D721Med (cell line): ENCODE measurements at regions not wholly inside any gene's neighbourhood (a gene's known extent, or its start where the extent isn't known, plus 50 kb on each side); places are given as distances from the start of the nearest gene placed in this dataset.

Source experiments
- DNase-seq: peaks from one replicate; pipeline ENCODE4 v3.0.0; 2011; ENCODE audit warnings: low spot score; ENCODE audit not compliant: insufficient read length
- FAIRE-seq: peaks from 2 replicates; lab custom pipeline; 2011; peaks lifted over from hg19 to GRCh38; lab: Jason Lieb, UNC
- CTCF ChIP-seq: IDR thresholded peaks from 2 replicates; pipeline ENCODE4 v1.5.1; 2012; ENCODE audit warnings: mild to moderate bottlenecking, control low read depth; ENCODE audit not compliant: insufficient read depth; ENCODE audit errors: missing control alignments

GRCh38 chr2:67462738-67463496 is 65.8 kb downstream of the ETAA1 start:
- FAIRE-seq (no peak), DNase-seq (no peak)
- TF ChIP-seq CTCF = no peak

GRCh38 chr2:67463810-67464209 is 66.7 kb downstream of the ETAA1 start:
- FAIRE-seq (no peak), DNase-seq (no peak)
- TF ChIP-seq CTCF = no peak

- TF ChIP-seq CTCF = no peak
- no peak for FAIRE-seq
- no peak for DNase-seq
These were observed 68.5 kb downstream of the ETAA1 start for GRCh38 chr2:67465623-67466022.

GRCh38 chr2:67466734-67467133 is 69.6 kb downstream of the ETAA1 start:
- FAIRE-seq (no peak), DNase-seq (no peak)
- no peak for TF ChIP-seq CTCF

GRCh38 chr2:67471681-67472080 is 74.5 kb downstream of the ETAA1 start:
- FAIRE-seq (no peak), DNase-seq (no peak)
- no peak for TF ChIP-seq CTCF

- TF ChIP-seq CTCF = peak; percentile 48
- DNase-seq = no peak
- peak; percentile 89 for FAIRE-seq
These were observed 80.0 kb downstream of the ETAA1 start for GRCh38 chr2:67476809-67477790.
